ENCODE measurements at regions not wholly inside any gene's neighbourhood (a gene's known extent, or its start where the extent isn't known, plus 50 kb on each side); places are given as distances from the start of the nearest gene placed in this dataset.
"Not testable (repeated sequence)": the region's sequence is repeated elsewhere in the genome, so short reads cannot be mapped to it uniquely, and the experiment has no call there.

- Histone ChIP-seq H3K27me3 (ENCODE audit: control insufficient read depth, insufficient read depth, low read length, poor library complexity, severe bottlenecking) (no peaks in the 10 kb centered on the region), H3K9ac (ENCODE audit: extremely low read depth, low read length, poor library complexity, severe bottlenecking) (no peak overlapping the region), H3K27ac (ENCODE audit: low read depth, low read length) (no peak overlapping the region), H3K9me3 (ENCODE audit: control insufficient read depth, low read length) (peaks cover 8% of the 10 kb centered on the region), H3K4me3 (ENCODE audit: low read length) (no peak overlapping the region), H3K4me1 (ENCODE audit: control insufficient read depth, insufficient read depth, low read length) (no peaks in the 10 kb centered on the region), H3K36me3 (ENCODE audit: control insufficient read depth, insufficient read depth, low read length) (no peaks in the 10 kb centered on the region)
- H3K36me3 Mint-ChIP-seq (ENCODE audit: low read depth) = no peaks in the 10 kb centered on the region
- H3K4me3 Mint-ChIP-seq = no peak overlapping the region
- WGBS, 2 experiments (ENCODE audit: insufficient coverage in 1 of 2, insufficient read length in 1 of 2) = 83% methylated on average over 1 of the region's 2 CpGs; no CpG with 5 or more reads in 1 of the 2 experiments
- H3K4me1 Mint-ChIP-seq = no peaks in the 10 kb centered on the region
- no peak overlapping the region for H3K27ac Mint-ChIP-seq
- H3K27me3 Mint-ChIP-seq (ENCODE audit: insufficient read depth) = no peaks in the 10 kb centered on the region
- DNase-seq = no peak
- H3K9me3 Mint-ChIP-seq = peaks cover 43% of the 10 kb centered on the region
- TF ChIP-seq CTCF (conservative IDR thresholded peaks at IDR 0.05) = no peak
Observed at GRCh38 chrX:11899091-11899490, 141.1 kb downstream of the MSL3 start.

GRCh38 chrX:11905933-11906332 lies 147.9 kb downstream of the MSL3 start:
- H3K36me3 ChIP-seq (ENCODE audit: control insufficient read depth, insufficient read depth, low read length); H3K4me1 ChIP-seq (ENCODE audit: control insufficient read depth, insufficient read depth, low read length); H3K9me3 ChIP-seq (ENCODE audit: control insufficient read depth, low read length); H3K27ac ChIP-seq (ENCODE audit: low read depth, low read length); H3K4me3 ChIP-seq (ENCODE audit: low read length); H3K4me3 Mint-ChIP-seq; H3K36me3 Mint-ChIP-seq (ENCODE audit: low read depth); H3K27me3 ChIP-seq (ENCODE audit: control insufficient read depth, insufficient read depth, low read length, poor library complexity, severe bottlenecking); H3K27ac Mint-ChIP-seq; H3K4me1 Mint-ChIP-seq; DNase-seq; H3K9ac ChIP-seq (ENCODE audit: extremely low read depth, low read length, poor library complexity, severe bottlenecking); H3K27me3 Mint-ChIP-seq (ENCODE audit: insufficient read depth): not testable (repeated sequence)
- WGBS, 2 experiments (ENCODE audit: insufficient coverage in 1 of 2, insufficient read length in 1 of 2) = 88 to 100% methylated on average over 1 to 2 of the region's 3 CpGs
- H3K9me3 Mint-ChIP-seq = peaks cover 43% of the 10 kb centered on the region

GRCh38 chrX:11908371-11908770 lies 150.3 kb downstream of the MSL3 start:
- H3K9me3 Mint-ChIP-seq = peaks cover 34% of the 10 kb centered on the region
- H3K27me3 ChIP-seq (ENCODE audit: control insufficient read depth, insufficient read depth, low read length, poor library complexity, severe bottlenecking) = no peaks in the 10 kb centered on the region
- peak; percentile 50 for DNase-seq
- no peak overlapping the region for H3K4me3 ChIP-seq (ENCODE audit: low read length)
- no peaks in the 10 kb centered on the region for H3K36me3 ChIP-seq (ENCODE audit: control insufficient read depth, insufficient read depth, low read length)
- H3K36me3 Mint-ChIP-seq (ENCODE audit: low read depth) = no peaks in the 10 kb centered on the region
- no peaks in the 10 kb centered on the region for H3K4me1 ChIP-seq (ENCODE audit: control insufficient read depth, insufficient read depth, low read length)
- H3K9me3 ChIP-seq (ENCODE audit: control insufficient read depth, low read length) = no peaks in the 10 kb centered on the region
- 44% methylated on average over 1 of the region's 2 CpGs; no CpG with 5 or more reads in 1 of the 2 experiments for WGBS, 2 experiments (ENCODE audit: insufficient coverage in 1 of 2, insufficient read length in 1 of 2)
- H3K27ac ChIP-seq (ENCODE audit: low read depth, low read length) = no peak overlapping the region
- TF ChIP-seq CTCF (conservative IDR thresholded peaks at IDR 0.05) = peak; percentile 71
- no peaks in the 10 kb centered on the region for H3K4me1 Mint-ChIP-seq
- H3K27ac Mint-ChIP-seq = no peak overlapping the region
- H3K27me3 Mint-ChIP-seq (ENCODE audit: insufficient read depth) = no peaks in the 10 kb centered on the region
- no peak overlapping the region for H3K9ac ChIP-seq (ENCODE audit: extremely low read depth, low read length, poor library complexity, severe bottlenecking)
- H3K4me3 Mint-ChIP-seq = no peak overlapping the region

GRCh38 chrX:11913001-11913400 lies 155.0 kb downstream of the MSL3 start:
- no peaks in the 10 kb centered on the region for H3K36me3 ChIP-seq (ENCODE audit: control insufficient read depth, insufficient read depth, low read length)
- Mint-ChIP-seq H3K27me3 (ENCODE audit: insufficient read depth) (no peaks in the 10 kb centered on the region), H3K4me3 (no peak overlapping the region), H3K27ac (no peak overlapping the region), H3K36me3 (ENCODE audit: low read depth) (no peaks in the 10 kb centered on the region), H3K9me3 (peaks cover 30% of the 10 kb centered on the region), H3K4me1 (no peaks in the 10 kb centered on the region)
- H3K9ac ChIP-seq (ENCODE audit: extremely low read depth, low read length, poor library complexity, severe bottlenecking) = no peak overlapping the region
- 80 to 90% methylated on average over 1 to 3 of the region's 3 CpGs for WGBS, 2 experiments (ENCODE audit: insufficient coverage in 1 of 2, insufficient read length in 1 of 2)
- no peak for DNase-seq
- H3K27ac ChIP-seq (ENCODE audit: low read depth, low read length) = no peak overlapping the region
- no peak overlapping the region for H3K4me3 ChIP-seq (ENCODE audit: low read length)
- H3K9me3 ChIP-seq (ENCODE audit: control insufficient read depth, low read length) = no peaks in the 10 kb centered on the region
- H3K4me1 ChIP-seq (ENCODE audit: control insufficient read depth, insufficient read depth, low read length) = no peaks in the 10 kb centered on the region
- TF ChIP-seq CTCF (conservative IDR thresholded peaks at IDR 0.05) = no peak
- no peaks in the 10 kb centered on the region for H3K27me3 ChIP-seq (ENCODE audit: control insufficient read depth, insufficient read depth, low read length, poor library complexity, severe bottlenecking)
